Heart right ventricle (tissue), 16 donors: ENCODE measurements at regions not wholly inside any gene's neighbourhood (a gene's known extent, or its start where the extent isn't known, plus 50 kb on each side); places are given as distances from the start of the nearest gene placed in this dataset.
A peak's percentile ranks its signal among the peaks of the same experiment; 100 is the strongest.

Source experiments
- ATAC-seq, 8 donors: fragments of 200-7000 bp; cut with Tn5 transposase; one replicate each; pipeline ENCODE4 v1.9.1; 2020; ENCODE audit warnings: mild to moderate bottlenecking in 8 of 8, moderate library complexity in 8 of 8, moderate number of reproducible peaks in 1 of 8
- DNase-seq, 2 donors: peaks; one replicate each; pipeline ENCODE4 v3.0.0-alpha.2; 2020
- H3K27ac ChIP-seq, 10 donors: fragments of 200-600 bp; sonication (generic) in 2 of 10; one replicate each; pipeline versions ENCODE4 v1.5.0 to v1.8.0; 2020 to 2022; ENCODE audit warnings: mild to moderate bottlenecking in 3 of 10
- H3K27me3 ChIP-seq, 7 donors: fragments of 200-600 bp; one replicate each; pipeline ENCODE4 v1.8.0; 2021 to 2022; ENCODE audit warnings: mild to moderate bottlenecking in 2 of 7
- H3K36me3 ChIP-seq, 9 donors: fragments of 200-600 bp; sonication (generic) in 1 of 9; one replicate each; pipeline versions ENCODE4 v1.5.0 to v1.8.0; 2020 to 2022; ENCODE audit warnings: mild to moderate bottlenecking in 2 of 9
- H3K4me1 ChIP-seq, 9 donors: fragments of 200-600 bp; sonication (generic) in 1 of 9; one replicate each; pipeline versions ENCODE4 v1.5.0 to v1.8.0; 2020 to 2022; ENCODE audit warnings: mild to moderate bottlenecking in 4 of 9
- H3K4me3 ChIP-seq, 10 donors: fragments of 200-600 bp; sonication (generic) in 2 of 10; one replicate each; pipeline versions ENCODE4 v1.5.0 to v1.8.0; 2020 to 2022; ENCODE audit warnings: mild to moderate bottlenecking in 7 of 10, moderate library complexity in 2 of 10
- H3K9me3 ChIP-seq, 11 donors: fragments of 200-600 bp in 10 of 11; sonication (generic) in 2 of 11; one replicate each; pipeline versions ENCODE4 v1.5.0 to v1.8.0; 2013 to 2022; ENCODE audit warnings: mild to moderate bottlenecking in 2 of 11, control low read depth in 1 of 11, moderate library complexity in 1 of 11
- WGBS, 2 donors: extraction: QIAGEN DNeasy Blood & Tissue Kit; methylation state at CpG; one replicate each; pipeline ENCODE4 v1.1.7; 2013; ENCODE audit warnings: inconsistent platforms in 1 of 2; 5-methylcytosine and 5-hydroxymethylcytosine counted together
- intact Hi-C, 10 donors: fragments of 100-400 bp; cut with DNase I; formaldehyde crosslinking; loops; one replicate each; pipeline versions ENCODE4 v1.11.1 to v1.14.2; 2022
- TF ChIP-seq, protein P1 (sequence below), 9 donors: fragments of 200-600 bp; sonication (generic) in 2 of 9; IDR thresholded peaks; one replicate each; pipeline versions ENCODE4 v1.5.0 to v1.8.0; 2021 to 2022; ENCODE audit warnings: antibody characterized with exemption in 9 of 9, mild to moderate bottlenecking in 5 of 9, moderate library complexity in 1 of 9
- donor health status: Arrhythmogenic right ventricular cardiomyopathy.
- donor health status: ischemic (EF 13 %, LVEDD 7.1; RV severe dilation, severe dysfunction).
- donor health status: healthy with polysubstance abuse.
- donor health status: DM: no; HTN: yes; CAD: no.
- donor health status: DM: no; HTN: no; CAD: no.
- donor health status: ischemic (EF 25% LVEDD 6.9; RV normal size, moderate dysfunction).
- donor health status: ischemic (EF 25% LVEDD 5.7; RV mildly dilated, moderate dysfunction).
- donor health status: healthy.
- donor health status: DM: yes; HTN: yes; CAD: no.
- donor health status: Ischemic cardiomyopathy.
- donor health status: ischemic (EF 35%, LVEDD 5.7; RV mildly dilated, moderate dysfunction).
- donor health status: nonischemic (EF 11% LVEDD 7.7; RV severe dilation, severe dysfunction).
- donor health status: DM: yes; HTN: yes; CAD: no.
- donor health status: PGD.
- donor health status: ischemic (EF 29% LVEDD 5.4; RV normal size, mild dysfunction).
- donor health status: nonischemic (EF 23%, LVEDD 6.1; RV moderate dilation, normal function).

DNA sequence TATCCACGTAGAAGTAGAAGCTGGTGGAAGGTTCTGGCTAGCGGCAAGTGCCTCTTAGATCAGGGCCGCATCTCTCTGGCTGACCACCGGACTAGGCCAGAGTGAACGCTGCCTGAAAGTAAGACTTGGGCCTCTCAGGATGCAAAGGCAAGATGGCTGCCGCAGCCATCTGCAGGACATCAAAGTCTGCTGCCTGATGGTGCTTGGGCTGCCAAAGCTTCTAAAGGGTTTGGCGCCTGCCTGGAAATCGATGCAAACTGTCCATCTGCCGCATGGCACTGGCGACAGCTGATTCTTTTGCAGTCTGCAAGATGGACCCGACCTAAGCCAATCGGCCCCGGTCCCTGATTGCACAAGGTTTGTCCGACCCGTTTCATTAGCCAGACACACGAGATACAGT is 196.7 kb upstream of the TBC1D5 start:
- WGBS, 2 donors: 92 to 95% methylated on average over 16 of the region's 16 CpGs
- Histone ChIP-seq H3K4me1 (peaks cover 0 to 20% (median 0%) of the 10 kb centered on the region in 9 donors), H3K4me3 (no peak overlapping the region), H3K27me3 (peaks cover 0 to 5% (median 0%) of the 10 kb centered on the region in 7 donors), H3K9me3 (no peaks in the 10 kb centered on the region), H3K27ac (no peak overlapping the region), H3K36me3 (no peaks in the 10 kb centered on the region)
- intact Hi-C loops: no loop called here
- ATAC-seq (no peak), DNase-seq (peak in 1 of 2 donors; percentile 1)
- TF ChIP-seq, protein P1, sequence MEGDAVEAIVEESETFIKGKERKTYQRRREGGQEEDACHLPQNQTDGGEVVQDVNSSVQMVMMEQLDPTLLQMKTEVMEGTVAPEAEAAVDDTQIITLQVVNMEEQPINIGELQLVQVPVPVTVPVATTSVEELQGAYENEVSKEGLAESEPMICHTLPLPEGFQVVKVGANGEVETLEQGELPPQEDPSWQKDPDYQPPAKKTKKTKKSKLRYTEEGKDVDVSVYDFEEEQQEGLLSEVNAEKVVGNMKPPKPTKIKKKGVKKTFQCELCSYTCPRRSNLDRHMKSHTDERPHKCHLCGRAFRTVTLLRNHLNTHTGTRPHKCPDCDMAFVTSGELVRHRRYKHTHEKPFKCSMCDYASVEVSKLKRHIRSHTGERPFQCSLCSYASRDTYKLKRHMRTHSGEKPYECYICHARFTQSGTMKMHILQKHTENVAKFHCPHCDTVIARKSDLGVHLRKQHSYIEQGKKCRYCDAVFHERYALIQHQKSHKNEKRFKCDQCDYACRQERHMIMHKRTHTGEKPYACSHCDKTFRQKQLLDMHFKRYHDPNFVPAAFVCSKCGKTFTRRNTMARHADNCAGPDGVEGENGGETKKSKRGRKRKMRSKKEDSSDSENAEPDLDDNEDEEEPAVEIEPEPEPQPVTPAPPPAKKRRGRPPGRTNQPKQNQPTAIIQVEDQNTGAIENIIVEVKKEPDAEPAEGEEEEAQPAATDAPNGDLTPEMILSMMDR (IDR thresholded peaks at IDR 0.05): no peak

DNA sequence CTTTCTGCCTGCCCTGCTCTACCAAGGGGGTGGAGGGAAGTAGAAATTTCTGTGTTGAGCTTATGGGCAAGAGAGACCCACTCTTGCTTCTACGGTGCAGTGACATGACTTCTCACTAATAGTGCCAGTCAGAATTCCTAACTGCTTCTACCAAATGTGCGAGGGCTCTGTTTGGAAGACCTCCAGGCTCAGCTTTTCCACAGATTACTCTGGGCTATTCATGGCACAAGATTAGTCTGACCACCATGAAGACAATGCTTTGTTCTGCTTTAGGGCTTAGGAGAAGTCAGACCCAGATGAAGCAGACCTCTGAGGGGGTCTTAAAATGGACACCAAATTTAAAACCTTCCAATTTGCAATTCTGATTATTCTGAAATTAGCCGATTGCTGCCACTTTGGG is 195.9 kb upstream of the TBC1D5 start:
- 54 to 64% methylated on average over 3 of the region's 3 CpGs for WGBS, 2 donors
- intact Hi-C loops: no loop called here
- peak in 1 of 2 donors; percentile 8 for DNase-seq
- Histone ChIP-seq H3K27ac (no peak overlapping the region), H3K4me1 (peaks cover 0 to 20% (median 0%) of the 10 kb centered on the region in 9 donors), H3K4me3 (no peak overlapping the region), H3K36me3 (no peaks in the 10 kb centered on the region), H3K27me3 (peaks cover 0 to 5% (median 0%) of the 10 kb centered on the region in 7 donors), H3K9me3 (no peaks in the 10 kb centered on the region)
- ATAC-seq: peak in 5 of 8 donors; percentile 31 to 86 (median 52)
- TF ChIP-seq, protein P1 (IDR thresholded peaks at IDR 0.05): no peak

DNA sequence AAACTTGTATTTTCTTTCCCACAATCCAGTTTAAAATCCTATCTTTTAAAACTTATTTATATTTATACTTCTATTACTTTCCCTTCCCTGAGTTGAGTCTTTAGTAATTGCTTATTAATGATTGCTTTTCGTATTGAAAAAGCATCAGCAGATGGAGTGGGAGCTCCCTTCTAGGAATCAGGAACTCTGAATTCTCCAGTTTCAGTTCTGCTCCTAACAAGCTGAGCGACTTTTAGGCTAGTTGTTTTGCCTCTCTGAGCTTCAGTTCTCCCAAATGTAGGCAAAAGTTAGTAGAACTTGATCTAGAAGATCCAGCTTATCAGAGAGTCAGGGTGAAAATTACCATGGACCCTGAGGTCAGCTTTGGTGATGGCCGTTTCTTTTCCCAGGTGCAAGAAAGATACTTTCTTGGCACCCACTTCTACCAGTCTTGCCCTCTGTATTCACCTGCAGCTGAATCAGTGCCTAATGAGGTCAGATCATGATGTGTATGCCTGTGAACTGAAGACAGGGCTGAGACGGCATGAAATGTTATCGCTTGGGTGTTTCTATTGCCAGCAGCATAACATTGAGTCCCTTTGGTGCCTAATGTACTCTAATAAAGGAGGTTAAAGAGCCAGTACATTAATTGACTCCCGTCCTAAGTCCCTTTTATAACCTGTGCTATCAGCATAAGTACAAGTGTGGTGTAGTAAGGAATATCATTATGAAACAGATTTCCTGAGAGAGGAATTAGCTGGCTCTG is 194.5 kb upstream of the TBC1D5 start:
- intact Hi-C loops: no loop called here
- TF ChIP-seq, protein P1 (IDR thresholded peaks at IDR 0.05): no peak
- WGBS, 2 donors: 54 to 64% methylated on average over 6 of the region's 6 CpGs
- no peak overlapping the region for H3K4me3 ChIP-seq
- H3K4me1 ChIP-seq: peaks cover 0 to 20% (median 0%) of the 10 kb centered on the region in 9 donors
- ATAC-seq: peak in 1 of 8 donors; percentile 28
- peaks cover 0 to 1% (median 0%) of the 10 kb centered on the region in 11 donors for H3K9me3 ChIP-seq
- H3K27me3 ChIP-seq: peaks cover 0 to 5% (median 0%) of the 10 kb centered on the region in 7 donors
- no peak for DNase-seq
- no peak overlapping the region for H3K27ac ChIP-seq
- no peaks in the 10 kb centered on the region for H3K36me3 ChIP-seq

DNA sequence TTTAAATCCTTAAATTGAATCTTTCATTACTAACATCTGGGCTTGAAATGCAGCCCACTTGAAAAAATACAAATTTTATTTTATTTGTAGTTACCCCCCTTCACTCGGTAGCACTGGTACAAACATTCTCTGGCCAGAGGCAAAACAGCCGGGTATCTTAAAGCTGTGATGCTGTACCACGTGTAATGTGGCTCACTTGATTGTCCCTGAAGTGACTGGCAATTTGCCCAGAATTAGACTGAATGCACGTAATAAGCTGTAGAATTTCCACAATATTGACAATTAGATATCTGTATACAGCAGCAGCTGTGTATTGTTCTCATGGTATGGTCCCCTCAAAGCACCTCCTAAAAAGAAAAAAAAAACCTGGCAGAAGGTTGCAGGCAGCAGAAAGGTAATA is 192.8 kb upstream of the TBC1D5 start:
- Histone ChIP-seq H3K36me3 (no peaks in the 10 kb centered on the region), H3K4me1 (peaks cover 0 to 20% (median 0%) of the 10 kb centered on the region in 9 donors), H3K4me3 (no peak overlapping the region), H3K27ac (no peak overlapping the region), H3K27me3 (peaks cover 0 to 5% (median 0%) of the 10 kb centered on the region in 7 donors), H3K9me3 (peaks cover 0 to 8% (median 0%) of the 10 kb centered on the region in 11 donors)
- TF ChIP-seq, protein P1 (IDR thresholded peaks at IDR 0.05): no peak
- 6 to 9% methylated on average over 4 of the region's 4 CpGs for WGBS, 2 donors
- DNase-seq (no peak), ATAC-seq (peak in 1 of 8 donors; percentile 52)
- intact Hi-C loops: no loop called here
